Liver (tissue), 8 donors: ENCODE measurements at regions not wholly inside any gene's neighbourhood (a gene's known extent, or its start where the extent isn't known, plus 50 kb on each side); places are given as distances from the start of the nearest gene placed in this dataset.

ENCODE experiments used
- DNase-seq: peaks from one replicate; pipeline ENCODE4 v3.0.0-alpha.2; 2017; ENCODE audit warnings: low spot score
- H3K27ac ChIP-seq, 2 donors: one replicate each; pipeline ENCODE4 v1.7.0; 2013; ENCODE audit warnings: inconsistent platforms in 2 of 2, low read length in 2 of 2, control low read depth in 1 of 2, low read depth in 1 of 2, mild to moderate bottlenecking in 1 of 2
- H3K27me3 ChIP-seq, 4 donors: one replicate each; pipeline versions ENCODE4 v1.6.1 to v1.7.0; 2013; ENCODE audit warnings: low read length in 3 of 4, inconsistent platforms in 1 of 4, mild to moderate bottlenecking in 1 of 4, moderate library complexity in 1 of 4; ENCODE audit not compliant: control insufficient read depth in 4 of 4, insufficient read depth in 4 of 4
- H3K36me3 ChIP-seq, 4 donors: one replicate each; pipeline versions ENCODE4 v1.6.1 to v1.7.0; 2013; ENCODE audit warnings: low read length in 3 of 4, mild to moderate bottlenecking in 3 of 4, low read depth in 1 of 4, moderate library complexity in 1 of 4; ENCODE audit not compliant: control insufficient read depth in 4 of 4, insufficient read depth in 3 of 4
- H3K4me1 ChIP-seq, 4 donors: one replicate each; pipeline versions ENCODE4 v1.6.1 to v1.7.0; 2013; ENCODE audit warnings: low read length in 3 of 4, mild to moderate bottlenecking in 3 of 4, moderate library complexity in 1 of 4; ENCODE audit not compliant: control insufficient read depth in 4 of 4, insufficient read depth in 4 of 4
- H3K4me3 ChIP-seq, 3 donors: one replicate each; pipeline versions ENCODE4 v1.6.1 to v1.7.0; 2013; ENCODE audit warnings: low read length in 3 of 3, control low read depth in 1 of 3, low read depth in 1 of 3, mild to moderate bottlenecking in 1 of 3
- H3K9ac ChIP-seq, 2 donors: one replicate each; pipeline ENCODE4 v1.7.0; 2013; ENCODE audit warnings: low read length in 2 of 2, mild to moderate bottlenecking in 2 of 2, moderate library complexity in 2 of 2, control low read depth in 1 of 2, low read depth in 1 of 2
- H3K9me3 ChIP-seq, 4 donors: one replicate each; pipeline versions ENCODE4 v1.6.1 to v1.7.0; 2013; ENCODE audit warnings: low read length in 3 of 4; ENCODE audit not compliant: control insufficient read depth in 4 of 4
- ATF3 ChIP-seq: IDR thresholded peaks from 2 replicates; pipeline ENCODE4 v1.6.1; 2016; ENCODE audit warnings: antibody characterized with exemption
- CTCF ChIP-seq: fragments of 150-350 bp; IDR thresholded peaks from 2 replicates; pipeline ENCODE4 v1.5.1; 2017; ENCODE audit warnings: improper control_type of control experiment, low read depth, low read length; ENCODE audit not compliant: missing input control
- GABPA ChIP-seq, 2 donors: IDR thresholded peaks in 1 of 2; conservative IDR thresholded peaks in 1 of 2; 2 replicates each; pipeline ENCODE4 v1.6.1; 2016; ENCODE audit warnings: antibody characterized with exemption in 2 of 2, mild to moderate bottlenecking in 1 of 2, moderate library complexity in 1 of 2
- HNF4G ChIP-seq: IDR thresholded peaks from 2 replicates; pipeline ENCODE4 v1.6.1; 2016; ENCODE audit warnings: antibody characterized with exemption
- JUND ChIP-seq, 2 donors: IDR thresholded peaks; 2 replicates each; pipeline ENCODE4 v1.6.1; 2016; ENCODE audit warnings: antibody characterized with exemption in 2 of 2
- MAX ChIP-seq: IDR thresholded peaks from 2 replicates; pipeline ENCODE4 v1.6.1; 2016; ENCODE audit warnings: antibody characterized with exemption
- NR2F2 ChIP-seq: IDR thresholded peaks from 2 replicates; pipeline ENCODE4 v1.6.1; 2016; ENCODE audit warnings: antibody characterized with exemption
- REST ChIP-seq: IDR thresholded peaks from 2 replicates; pipeline ENCODE4 v1.6.1; 2016; ENCODE audit warnings: antibody characterized with exemption, mild to moderate bottlenecking
- RXRA ChIP-seq, 2 donors: IDR thresholded peaks; 2 replicates each; pipeline ENCODE4 v1.6.1; 2017 to 2018; ENCODE audit warnings: antibody characterized with exemption in 2 of 2, mild to moderate bottlenecking in 1 of 2
- SP1 ChIP-seq: IDR thresholded peaks from 2 replicates; pipeline ENCODE4 v1.6.1; 2018; ENCODE audit warnings: antibody characterized with exemption, mild to moderate bottlenecking
- TAF1 ChIP-seq: conservative IDR thresholded peaks from 2 replicates; pipeline ENCODE4 v1.6.1; 2016; ENCODE audit warnings: antibody characterized with exemption, mild to moderate bottlenecking
- YY1 ChIP-seq: IDR thresholded peaks from 2 replicates; pipeline ENCODE4 v1.6.1; 2016; ENCODE audit warnings: antibody characterized with exemption, mild to moderate bottlenecking
- WGBS: extraction: QIAGEN DNeasy Blood & Tissue Kit; methylation state at CpG from one replicate; pipeline ENCODE4 v1.1.7; 2013; 5-methylcytosine and 5-hydroxymethylcytosine counted together
- donor health status: healthy.
- donor health status: healthy.
- donor health status: healthy.
- donor health status: healthy.
- donor health status: healthy.

- no peak for TF ChIP-seq HNF4G
- no peak for TF ChIP-seq MAX
- no peak for TF ChIP-seq YY1
- no peak for TF ChIP-seq SP1
- no peak for TF ChIP-seq RXRA (IDR thresholded peaks at IDR 0.05)
- no peak for TF ChIP-seq CTCF
- no peak for TF ChIP-seq ATF3
- TF ChIP-seq JUND (IDR thresholded peaks at IDR 0.05) = no peak
- TF ChIP-seq NR2F2 = no peak
- TF ChIP-seq TAF1 = no peak
- TF ChIP-seq GABPA (IDR thresholded peaks at IDR 0.05 in 1 of 2, conservative IDR thresholded peaks at IDR 0.05 in 1 of 2) = no peak
- Histone ChIP-seq H3K4me1 (peaks cover 0 to 13% (median 0%) of the 10 kb centered on the region in 4 donors), H3K36me3 (no peaks in the 10 kb centered on the region), H3K27ac (no peak overlapping the region), H3K4me3 (no peak overlapping the region), H3K27me3 (no peaks in the 10 kb centered on the region), H3K9me3 (no peaks in the 10 kb centered on the region), H3K9ac (no peak overlapping the region)
- DNase-seq = no peak
- WGBS = 84% methylated on average over 1 of the region's 1 CpG
Observed at GRCh38 chr7:121474301-121474673, 78.2 kb upstream of the FAM3C start.

GRCh38 chr7:121473645-121474300 is 77.7 kb upstream of the FAM3C start:
- Histone ChIP-seq H3K4me1 (peaks cover 0 to 13% (median 0%) of the 10 kb centered on the region in 4 donors), H3K4me3 (no peak overlapping the region), H3K36me3 (no peaks in the 10 kb centered on the region), H3K27me3 (no peaks in the 10 kb centered on the region), H3K9ac (no peak overlapping the region), H3K9me3 (no peaks in the 10 kb centered on the region), H3K27ac (no peak overlapping the region)
- no peak for TF ChIP-seq REST
- no peak for TF ChIP-seq CTCF
- WGBS = 78% methylated on average over 3 of the region's 3 CpGs
- no peak for DNase-seq
